ENCODE measurements at regions not wholly inside any gene's neighbourhood (a gene's known extent, or its start where the extent isn't known, plus 50 kb on each side); places are given as distances from the start of the nearest gene placed in this dataset.

GRCh38 chr5:57937025-57937424 lies 454.4 kb upstream of the ACTBL2 start:
- TF ChIP-seq TARDBP (IDR thresholded peaks at IDR 0.05) (no peak), FOXK2 (IDR thresholded peaks at IDR 0.05) (no peak), ARNT (IDR thresholded peaks at IDR 0.05) (no peak), FOXM1 (IDR thresholded peaks at IDR 0.05; ENCODE audit: borderline replicate concordance) (no peak), ZNF384 (IDR thresholded peaks at IDR 0.05) (no peak), BHLHE40 (IDR thresholded peaks at IDR 0.05; ENCODE audit: borderline replicate concordance) (no peak), SP1 (IDR thresholded peaks at IDR 0.05) (no peak), NFRKB (IDR thresholded peaks at IDR 0.05) (no peak), PKNOX1 (IDR thresholded peaks at IDR 0.05) (no peak)
